ENCODE measurements at regions not wholly inside any gene's neighbourhood (a gene's known extent, or its start where the extent isn't known, plus 50 kb on each side); places are given as distances from the start of the nearest gene placed in this dataset.

DNA sequence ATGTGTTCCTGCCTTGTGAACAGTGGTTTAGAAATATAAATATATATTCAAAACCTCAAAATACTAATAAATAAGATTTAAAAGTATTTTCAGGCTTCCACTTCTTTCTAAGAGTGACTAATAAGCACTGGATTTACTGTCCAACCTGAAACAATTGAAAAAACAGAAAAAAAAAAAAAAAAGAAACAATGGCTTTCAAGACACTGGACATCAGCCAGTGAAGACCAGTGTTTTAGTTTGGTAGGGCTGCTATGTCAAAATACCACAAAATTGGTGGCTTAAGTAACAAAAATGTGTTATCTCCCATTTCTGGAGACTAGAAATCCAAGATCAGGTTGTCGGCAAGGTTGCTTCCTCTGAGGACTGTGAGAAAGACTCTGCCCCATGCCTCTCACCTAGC lies 101.4 kb upstream of the PDE7B start:
- no peak for ATAC-seq (ENCODE audit: insufficient read depth, low FRiP score)

GRCh38 chr6:135753196-135753595 lies 98.3 kb upstream of the PDE7B start:
- 91 to 92% methylated on average over 3 of the region's 3 CpGs for WGBS, 2 donors
- Histone ChIP-seq H3K27me3 (ENCODE audit: control insufficient read depth in 3 of 3, insufficient read depth in 3 of 3, low read length in 2 of 3) (no peaks in the 10 kb centered on the region), H3K4me1 (ENCODE audit: control insufficient read depth in 5 of 5, insufficient read depth in 5 of 5, low read length in 5 of 5) (no peaks in the 10 kb centered on the region), H3K36me3 (ENCODE audit: control insufficient read depth in 4 of 4, insufficient read depth in 4 of 4, low read length in 4 of 4) (no peaks in the 10 kb centered on the region), H3K27ac (ENCODE audit: low read depth in 1 of 2, low read length in 1 of 2) (no peak overlapping the region), H3K9me3 (ENCODE audit: control insufficient read depth in 4 of 4, insufficient read depth in 3 of 4, low read length in 3 of 4) (peaks cover 0 to 2% (median 0%) of the 10 kb centered on the region in 4 donors), H3K9ac (ENCODE audit: insufficient read depth in 1 of 2, low read length in 2 of 2) (no peak overlapping the region), H3K4me3 (no peak overlapping the region)
- DNase-seq (no peak), ATAC-seq (ENCODE audit: insufficient read depth, low FRiP score) (no peak)
- TF ChIP-seq, protein P1, sequence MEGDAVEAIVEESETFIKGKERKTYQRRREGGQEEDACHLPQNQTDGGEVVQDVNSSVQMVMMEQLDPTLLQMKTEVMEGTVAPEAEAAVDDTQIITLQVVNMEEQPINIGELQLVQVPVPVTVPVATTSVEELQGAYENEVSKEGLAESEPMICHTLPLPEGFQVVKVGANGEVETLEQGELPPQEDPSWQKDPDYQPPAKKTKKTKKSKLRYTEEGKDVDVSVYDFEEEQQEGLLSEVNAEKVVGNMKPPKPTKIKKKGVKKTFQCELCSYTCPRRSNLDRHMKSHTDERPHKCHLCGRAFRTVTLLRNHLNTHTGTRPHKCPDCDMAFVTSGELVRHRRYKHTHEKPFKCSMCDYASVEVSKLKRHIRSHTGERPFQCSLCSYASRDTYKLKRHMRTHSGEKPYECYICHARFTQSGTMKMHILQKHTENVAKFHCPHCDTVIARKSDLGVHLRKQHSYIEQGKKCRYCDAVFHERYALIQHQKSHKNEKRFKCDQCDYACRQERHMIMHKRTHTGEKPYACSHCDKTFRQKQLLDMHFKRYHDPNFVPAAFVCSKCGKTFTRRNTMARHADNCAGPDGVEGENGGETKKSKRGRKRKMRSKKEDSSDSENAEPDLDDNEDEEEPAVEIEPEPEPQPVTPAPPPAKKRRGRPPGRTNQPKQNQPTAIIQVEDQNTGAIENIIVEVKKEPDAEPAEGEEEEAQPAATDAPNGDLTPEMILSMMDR (IDR thresholded peaks at IDR 0.05; ENCODE audit: control extremely low read depth, extremely low read depth) = no peak

More for the DNA sequence above, 101.4 kb upstream of the PDE7B start:
- no peak for DNase-seq
- Histone ChIP-seq H3K4me3 (no peak overlapping the region), H3K4me1 (ENCODE audit: control insufficient read depth in 5 of 5, insufficient read depth in 5 of 5, low read length in 5 of 5) (no peaks in the 10 kb centered on the region), H3K27me3 (ENCODE audit: control insufficient read depth in 3 of 3, insufficient read depth in 3 of 3, low read length in 2 of 3) (no peaks in the 10 kb centered on the region), H3K36me3 (ENCODE audit: control insufficient read depth in 4 of 4, insufficient read depth in 4 of 4, low read length in 4 of 4) (no peaks in the 10 kb centered on the region), H3K9me3 (ENCODE audit: control insufficient read depth in 4 of 4, insufficient read depth in 3 of 4, low read length in 3 of 4) (peaks cover 0 to 2% (median 0%) of the 10 kb centered on the region in 4 donors), H3K9ac (ENCODE audit: insufficient read depth in 1 of 2, low read length in 2 of 2) (no peak overlapping the region), H3K27ac (ENCODE audit: low read depth in 1 of 2, low read length in 1 of 2) (no peak overlapping the region)
- WGBS, 2 donors = 100% methylated on average over 1 of the region's 1 CpG
- TF ChIP-seq, protein P1 (IDR thresholded peaks at IDR 0.05; ENCODE audit: control extremely low read depth, extremely low read depth) = no peak

DNA sequence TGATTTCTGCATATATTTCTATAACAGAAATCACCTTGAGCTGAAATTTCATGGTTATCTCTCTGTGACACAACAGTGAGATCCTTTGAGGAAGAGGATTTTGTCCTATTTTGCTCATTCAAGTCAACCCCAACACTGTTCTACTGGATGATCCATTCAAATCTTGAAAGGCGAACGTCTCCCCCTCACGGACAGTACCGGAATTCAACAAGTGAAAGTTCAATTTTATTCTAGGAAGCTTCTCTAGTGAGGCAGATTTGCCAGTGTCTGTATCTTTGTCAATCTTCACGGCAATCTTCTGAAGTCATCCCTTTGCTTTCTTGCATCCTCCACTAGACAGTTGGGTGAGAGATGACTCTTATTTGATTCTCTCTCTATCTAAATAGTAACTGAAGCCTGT lies 91.7 kb upstream of the PDE7B start:
- WGBS, 2 donors = 82 to 92% methylated on average over 5 of the region's 5 CpGs
- H3K9me3 ChIP-seq (ENCODE audit: control insufficient read depth in 4 of 4, insufficient read depth in 3 of 4, low read length in 3 of 4) = no peaks in the 10 kb centered on the region
- no peak overlapping the region for H3K9ac ChIP-seq (ENCODE audit: insufficient read depth in 1 of 2, low read length in 2 of 2)
- ATAC-seq (ENCODE audit: insufficient read depth, low FRiP score) = no peak
- no peak overlapping the region for H3K4me3 ChIP-seq
- H3K36me3 ChIP-seq (ENCODE audit: control insufficient read depth in 4 of 4, insufficient read depth in 4 of 4, low read length in 4 of 4) = no peaks in the 10 kb centered on the region
- no peak overlapping the region for H3K27ac ChIP-seq (ENCODE audit: low read depth in 1 of 2, low read length in 1 of 2)
- DNase-seq = peak in 1 of 3 donors; percentile 12
- no peaks in the 10 kb centered on the region for H3K4me1 ChIP-seq (ENCODE audit: control insufficient read depth in 5 of 5, insufficient read depth in 5 of 5, low read length in 5 of 5)
- no peaks in the 10 kb centered on the region for H3K27me3 ChIP-seq (ENCODE audit: control insufficient read depth in 3 of 3, insufficient read depth in 3 of 3, low read length in 2 of 3)
- TF ChIP-seq, protein P1 (IDR thresholded peaks at IDR 0.05; ENCODE audit: control extremely low read depth, extremely low read depth) = no peak

DNA sequence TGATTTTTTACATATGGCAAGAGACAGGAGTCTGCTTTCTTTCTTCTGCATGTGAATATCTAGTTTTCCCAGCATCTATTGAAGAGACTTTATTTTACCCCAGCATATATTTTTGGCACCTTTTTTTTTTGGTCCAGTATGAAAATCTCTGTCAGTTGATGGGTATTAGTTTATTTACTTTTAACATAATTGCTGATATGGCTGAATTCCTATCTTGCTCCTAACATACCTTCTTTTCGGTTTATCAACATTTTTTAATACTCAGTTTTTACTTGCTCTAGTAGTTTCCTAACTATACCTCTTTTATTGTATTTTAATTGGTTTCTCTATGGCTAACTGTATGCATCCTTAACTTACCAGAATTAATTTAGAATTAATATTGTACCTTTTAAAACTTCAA lies 77.5 kb upstream of the PDE7B start:
- ATAC-seq (ENCODE audit: insufficient read depth, low FRiP score) (no peak), DNase-seq (no peak)
- no peaks in the 10 kb centered on the region for H3K36me3 ChIP-seq (ENCODE audit: control insufficient read depth in 4 of 4, insufficient read depth in 4 of 4, low read length in 4 of 4)
- WGBS, 2 donors = 89 to 95% methylated on average over 1 of the region's 1 CpG
- no peak overlapping the region for H3K9ac ChIP-seq (ENCODE audit: insufficient read depth in 1 of 2, low read length in 2 of 2)
- TF ChIP-seq, protein P1 (IDR thresholded peaks at IDR 0.05; ENCODE audit: control extremely low read depth, extremely low read depth) = no peak
- H3K9me3 ChIP-seq (ENCODE audit: control insufficient read depth in 4 of 4, insufficient read depth in 3 of 4, low read length in 3 of 4) = no peaks in the 10 kb centered on the region
- H3K4me1 ChIP-seq (ENCODE audit: control insufficient read depth in 5 of 5, insufficient read depth in 5 of 5, low read length in 5 of 5) = no peaks in the 10 kb centered on the region
- no peak overlapping the region for H3K4me3 ChIP-seq
- no peaks in the 10 kb centered on the region for H3K27me3 ChIP-seq (ENCODE audit: control insufficient read depth in 3 of 3, insufficient read depth in 3 of 3, low read length in 2 of 3)
- H3K27ac ChIP-seq (ENCODE audit: low read depth in 1 of 2, low read length in 1 of 2) = no peak overlapping the region
